GM21619 (cell line): ENCODE measurements at regions not wholly inside any gene's neighbourhood (a gene's known extent, or its start where the extent isn't known, plus 50 kb on each side); places are given as distances from the start of the nearest gene placed in this dataset.
"Not testable (repeated sequence)": the region's sequence is repeated elsewhere in the genome, so short reads cannot be mapped to it uniquely, and the experiment has no call there.

Experiments
- ATAC-seq: cut with Tn5 transposase; IDR thresholded peaks from one replicate; pipeline ENCODE4 v1.9.1; 2021; ENCODE audit not compliant: unreplicated experiment

DNA sequence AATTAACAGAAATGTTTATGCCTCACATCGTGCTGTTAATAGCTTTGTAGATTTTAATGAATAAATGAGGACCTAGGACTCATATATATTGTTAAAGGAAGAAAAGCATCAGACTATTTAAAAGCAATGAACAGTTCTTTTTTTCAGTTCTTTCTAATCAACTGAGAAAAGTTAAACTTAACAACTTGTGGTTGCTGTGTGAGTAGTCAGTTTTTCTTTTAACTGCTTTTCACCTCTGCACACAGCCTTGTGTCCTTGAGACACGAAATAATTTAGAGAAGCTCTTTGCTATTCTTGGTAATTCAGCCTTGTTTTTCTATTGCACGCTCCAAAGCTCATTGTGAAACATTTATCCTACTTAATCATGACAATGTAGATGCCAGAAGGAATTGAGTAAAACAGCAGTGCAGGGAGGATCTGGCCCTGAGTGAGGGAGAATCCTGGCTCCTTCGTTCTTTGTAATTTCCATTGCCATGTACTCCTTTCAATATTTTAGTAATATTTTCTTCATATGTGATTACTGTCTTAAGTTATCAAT lies 499.0 kb downstream of the PYDC2 start:
- peak; percentile 27 for ATAC-seq

DNA sequence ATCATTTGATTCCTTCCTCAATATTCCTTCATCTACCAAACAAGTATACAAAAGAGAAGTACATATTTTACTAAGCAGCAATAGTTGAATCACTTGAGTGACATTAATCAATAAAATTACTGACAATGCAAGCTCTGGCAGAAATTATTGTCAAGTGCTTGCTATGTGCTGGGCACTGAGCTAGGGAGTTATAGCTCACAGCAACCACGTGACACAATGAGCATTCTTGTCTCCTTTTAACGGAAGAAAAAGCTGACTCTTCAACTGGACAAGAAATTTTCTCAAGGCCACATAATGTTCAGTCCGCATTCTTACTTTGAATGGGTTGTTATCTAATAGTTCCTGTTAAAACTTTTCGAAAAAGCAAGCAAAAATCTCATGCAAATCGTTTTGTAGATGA lies 500.1 kb downstream of the PYDC2 start:
- no peak for ATAC-seq

DNA sequence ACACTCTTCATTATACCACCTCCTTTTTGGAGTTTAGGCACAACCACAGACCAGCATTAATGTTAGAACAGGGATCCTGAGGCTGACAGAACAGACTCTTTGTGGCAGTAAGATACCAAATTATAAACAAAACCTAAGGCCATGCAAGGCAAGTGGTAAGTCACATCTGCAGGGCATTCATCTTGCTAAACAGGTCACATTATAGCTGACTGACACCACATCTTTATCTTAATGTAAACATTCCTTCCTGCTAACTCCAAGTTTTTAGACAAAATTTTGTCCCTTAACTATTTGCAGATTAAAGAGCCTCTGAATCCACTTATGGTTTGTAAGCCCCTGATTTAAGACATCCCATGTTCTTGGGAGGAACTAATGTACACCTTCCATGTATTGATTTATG lies 500.6 kb downstream of the PYDC2 start:
- ATAC-seq, result no peak

GRCh38 chr3:191962324-191962723 lies 501.4 kb downstream of the PYDC2 start:
- no peak for ATAC-seq

DNA sequence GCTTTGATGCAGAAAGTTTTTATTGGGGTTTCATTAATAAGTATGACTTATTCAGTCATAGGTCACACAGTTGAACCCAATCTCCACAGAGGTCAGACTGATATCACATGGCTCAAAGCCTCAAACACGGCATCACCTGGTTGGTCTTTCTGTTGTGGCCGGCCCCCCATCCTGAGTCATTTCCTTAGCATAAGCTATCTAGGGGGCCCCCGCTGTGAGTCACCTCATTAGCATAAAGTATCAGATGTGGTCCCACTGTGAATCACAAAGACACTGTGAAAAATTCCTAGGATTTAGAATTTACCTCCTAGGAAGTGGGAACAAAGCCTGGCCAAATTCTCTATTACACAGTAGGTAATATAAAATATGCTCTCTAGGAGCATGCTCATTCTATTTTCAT lies 502.2 kb downstream of the PYDC2 start:
- no peak for ATAC-seq

DNA sequence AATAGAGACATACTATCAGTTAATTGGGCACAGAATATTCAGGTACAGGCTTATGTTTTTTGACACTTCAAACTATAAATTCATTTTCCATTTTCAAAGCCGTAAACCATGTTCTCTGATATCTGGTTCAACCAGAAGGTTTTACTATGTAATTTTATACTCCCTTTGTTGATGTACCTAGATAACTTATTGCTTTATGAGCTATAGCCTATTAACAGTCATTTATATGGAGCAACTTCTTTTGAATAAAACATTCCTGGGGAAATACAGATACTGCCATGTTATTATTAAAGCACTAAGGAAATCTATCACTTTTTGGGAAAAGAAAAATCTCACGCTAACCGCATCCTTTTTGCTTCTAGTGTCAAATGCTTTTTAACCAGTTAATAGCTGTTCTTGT lies 505.6 kb downstream of the PYDC2 start:
- ATAC-seq, result no peak

DNA sequence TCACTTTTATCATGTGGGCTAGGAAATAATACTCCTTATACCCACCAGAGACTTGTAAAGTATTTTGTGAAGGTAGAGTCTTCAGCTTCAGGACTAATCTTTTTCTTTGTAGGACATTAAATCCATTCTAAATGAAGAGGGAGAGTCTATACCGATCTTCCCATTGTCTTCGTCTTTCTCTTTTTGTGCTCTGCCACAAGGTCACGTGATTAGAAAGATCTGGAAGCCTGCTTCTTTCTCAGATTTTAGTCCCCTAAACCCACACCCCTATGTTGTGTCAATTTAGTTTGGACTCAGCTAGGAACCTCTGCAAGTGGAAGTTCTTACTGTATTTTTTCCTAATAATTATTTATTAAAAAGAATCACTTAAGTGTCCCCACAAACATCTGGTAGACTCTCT lies 507.3 kb downstream of the PYDC2 start:
- ATAC-seq, result no peak

DNA sequence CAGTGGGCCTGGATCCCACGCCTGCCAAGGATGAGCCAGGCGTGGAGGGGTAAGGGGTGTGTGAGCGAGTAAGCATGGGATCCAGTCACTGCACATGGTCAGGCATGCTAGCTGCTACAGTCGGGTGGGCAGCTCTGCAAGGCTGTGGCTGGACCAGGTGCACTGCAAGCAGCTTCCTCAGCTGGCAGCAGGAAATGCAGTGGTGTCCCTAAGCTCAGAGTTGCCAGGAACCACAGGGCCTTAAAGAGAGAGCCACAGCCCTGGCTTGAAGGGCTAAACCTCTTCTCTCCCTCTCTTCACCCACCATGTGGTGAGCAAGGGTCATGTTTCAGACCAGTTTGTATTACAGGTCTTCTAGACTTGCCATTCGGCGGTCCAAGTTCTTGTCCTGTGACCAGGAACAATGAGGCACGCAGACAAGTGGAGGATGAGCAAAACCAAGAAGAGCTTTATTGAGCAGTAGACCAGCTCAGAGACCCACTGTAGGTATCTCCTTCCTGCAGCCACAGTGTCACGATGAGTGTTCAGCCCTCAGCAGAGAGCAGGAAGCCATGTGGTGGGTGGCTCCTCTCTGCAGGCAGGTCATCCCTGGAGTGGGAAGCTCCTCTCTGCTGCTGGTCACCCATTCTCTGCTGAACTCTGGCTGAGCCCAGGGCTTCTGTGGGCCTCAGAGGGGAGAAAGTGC lies 511.9 kb downstream of the PYDC2 start:
- peak; percentile 61 for ATAC-seq

GRCh38 chr3:191973820-191974219 lies 512.9 kb downstream of the PYDC2 start:
- ATAC-seq, result no peak

DNA sequence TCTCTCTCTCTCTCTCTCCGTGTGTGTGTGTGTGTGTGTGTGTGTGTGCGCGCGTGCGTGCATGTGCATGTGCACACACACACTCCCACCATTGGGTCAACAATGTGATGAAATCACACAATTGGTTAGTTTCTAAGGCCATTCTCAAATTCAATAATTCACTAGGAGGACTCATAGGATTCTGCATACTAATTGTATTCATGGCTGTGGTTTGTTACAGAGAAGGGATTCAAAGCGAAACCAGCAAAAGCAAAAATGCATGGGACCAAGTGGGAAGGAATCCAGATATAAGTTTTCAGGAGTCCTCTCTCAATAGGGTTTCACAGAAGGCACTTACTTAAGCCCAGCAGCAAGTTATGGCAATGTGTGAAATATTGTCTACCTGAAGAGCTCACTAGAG lies 515.0 kb downstream of the PYDC2 start:
- no peak for ATAC-seq

DNA sequence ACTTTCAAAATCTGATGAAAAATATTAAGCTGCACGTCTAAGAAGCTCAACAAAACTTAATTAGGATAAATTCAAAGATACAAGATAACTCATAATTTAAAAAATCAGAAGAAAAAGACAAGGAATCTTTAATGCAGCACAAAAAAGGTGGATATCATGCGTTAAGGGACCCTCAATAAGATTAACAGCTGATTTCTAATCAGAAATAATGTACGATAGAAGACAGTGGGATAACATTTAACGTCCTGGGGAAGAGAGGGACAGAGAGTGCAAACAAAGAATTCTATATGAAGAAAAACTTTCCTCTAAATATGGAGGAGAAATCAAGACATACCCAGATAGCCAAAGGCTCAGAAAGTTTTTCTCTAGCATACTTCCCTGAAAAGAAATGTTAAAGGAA lies 519.5 kb downstream of the PYDC2 start:
- no peak for ATAC-seq

DNA sequence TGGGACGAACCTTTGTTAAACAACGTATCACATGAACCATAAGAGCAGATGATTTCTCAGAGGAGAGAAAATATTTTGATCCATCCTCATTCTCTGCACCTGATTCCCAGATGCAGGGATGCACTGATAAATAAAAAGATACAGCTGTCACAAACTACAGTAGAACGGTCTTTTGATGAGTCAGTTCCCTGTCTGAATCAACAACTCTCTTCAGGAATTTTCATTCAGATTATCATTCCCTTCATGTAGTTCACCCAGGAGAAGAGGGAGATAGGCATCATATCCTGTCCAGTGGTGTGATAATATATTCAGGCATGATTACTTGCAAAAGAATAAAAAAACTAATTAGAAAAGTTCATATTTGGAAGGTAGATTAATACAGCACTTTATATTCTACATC lies 521.5 kb downstream of the PYDC2 start:
- no peak for ATAC-seq

GRCh38 chr3:191985691-191986090 lies 524.7 kb downstream of the PYDC2 start:
- no peak for ATAC-seq

- ATAC-seq, result no peak
These were observed 526.9 kb downstream of the PYDC2 start for GRCh38 chr3:191987831-191988350.

GRCh38 chr3:191993952-191994351 lies 533.0 kb downstream of the PYDC2 start:
- ATAC-seq, result not testable (repeated sequence)

- ATAC-seq, result no peak
These were observed 536.1 kb downstream of the PYDC2 start for GRCh38 chr3:191997093-191997492.

- no peak for ATAC-seq
These were observed 536.8 kb downstream of the PYDC2 start for GRCh38 chr3:191997579-191998268.

DNA sequence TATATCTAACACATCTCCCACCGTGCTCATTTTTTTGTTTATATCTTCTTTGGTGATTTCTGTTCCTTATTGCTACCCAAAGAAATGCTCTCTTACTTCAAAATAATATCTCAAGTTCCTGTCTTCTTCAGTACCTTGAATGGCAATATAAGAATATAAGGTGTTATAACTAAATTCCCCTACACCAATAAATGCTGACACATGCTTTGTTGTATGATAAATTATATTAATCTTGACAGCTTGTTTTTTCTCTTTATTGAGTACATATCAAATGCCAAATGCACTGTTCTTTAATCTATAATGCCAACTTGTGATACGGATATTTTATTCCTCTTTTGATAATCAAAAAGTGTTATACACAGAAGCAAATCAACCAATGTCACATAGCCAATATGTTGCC lies 540.3 kb downstream of the PYDC2 start:
- no peak for ATAC-seq

GRCh38 chr3:192005989-192006388 lies 545.0 kb downstream of the PYDC2 start:
- no peak for ATAC-seq

DNA sequence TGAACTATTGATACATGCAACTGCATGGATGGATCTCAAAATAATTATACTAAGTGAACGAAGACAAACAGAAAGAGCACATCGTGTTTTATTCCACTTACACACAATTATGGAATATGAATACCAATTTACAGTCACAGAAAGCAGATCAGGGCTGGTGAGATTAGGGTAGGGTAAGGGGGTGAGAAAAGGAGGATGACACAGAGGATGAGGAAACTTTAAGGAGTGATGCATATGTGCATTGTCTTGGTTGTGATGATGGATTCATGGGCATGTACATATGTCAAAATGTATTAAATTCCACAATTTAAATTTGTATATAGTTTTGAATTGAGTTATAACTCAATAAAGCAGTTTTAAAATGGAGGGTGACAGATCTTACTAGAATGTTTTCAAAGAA lies 548.9 kb downstream of the PYDC2 start:
- no peak for ATAC-seq

DNA sequence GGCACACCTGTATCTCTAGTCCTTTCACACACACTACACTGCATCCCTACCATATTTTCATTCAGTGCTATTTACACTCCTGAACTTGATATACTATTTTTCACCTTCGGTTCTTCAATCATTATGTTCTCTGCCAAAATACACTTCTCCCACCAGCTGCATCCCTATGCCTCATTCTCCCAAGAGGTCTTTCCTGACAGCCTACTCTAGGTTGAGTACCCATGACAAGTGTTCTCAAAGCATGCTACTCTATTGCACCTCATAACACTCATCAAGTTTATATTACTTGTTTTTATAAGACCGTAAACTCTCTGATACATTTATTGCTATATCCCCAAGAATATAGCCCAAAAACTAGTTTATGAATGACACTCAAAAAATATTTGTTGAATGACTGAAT lies 549.5 kb downstream of the PYDC2 start:
- no peak for ATAC-seq

- ATAC-seq, result no peak
These were observed 550.2 kb downstream of the PYDC2 start for GRCh38 chr3:192011137-192011536.
